ENCODE measurements at regions not wholly inside any gene's neighbourhood (a gene's known extent, or its start where the extent isn't known, plus 50 kb on each side); places are given as distances from the start of the nearest gene placed in this dataset.

GRCh38 chr1:98453066-98453465 lies 208.5 kb upstream of the SNX7 start:
- no peak for TF ChIP-seq POLR2A (IDR thresholded peaks at IDR 0.05)
- TF ChIP-seq CTCF (IDR thresholded peaks at IDR 0.05) = no peak

Data from ovary (tissue), 3 donors.